Naive thymus-derived CD4-positive, alpha-beta T cell (primary cell): ENCODE measurements at regions not wholly inside any gene's neighbourhood (a gene's known extent, or its start where the extent isn't known, plus 50 kb on each side); places are given as distances from the start of the nearest gene placed in this dataset.

Experiments used
- ATAC-seq: fragments of 150-1000 bp; cut with Tn5 transposase; 2 replicates; pipeline ENCODE4 v1.10.0; 2021; ENCODE audit warnings: mild to moderate bottlenecking, moderate library complexity
- CTCF ChIA-PET: fragments of 350-600 bp; sonication (Branson Sonifier 250); formaldehyde crosslinking; loops from one replicate; lab custom pipeline; 2021; ENCODE audit warnings: antibody characterized with exemption; lab: Charles Lee
- POLR2A ChIA-PET: fragments of 350-600 bp; sonication (Branson Sonifier 250); formaldehyde crosslinking; loops from one replicate; lab custom pipeline; 2021; ENCODE audit warnings: antibody characterized with exemption, inconsistent platforms; lab: Charles Lee
- DNase-seq, 9 donors: peaks; one replicate each; pipeline versions ENCODE4 v3.0.0 to v3.0.0-alpha.2; 2020 to 2022; ENCODE audit warnings: mixed read lengths in 1 of 9
- H3K27ac ChIP-seq: one replicate; pipeline ENCODE4 v1.7.0; 2013; ENCODE audit warnings: mild to moderate bottlenecking, low read depth, low read length, moderate library complexity
- H3K27me3 ChIP-seq, 2 donors: one replicate each; pipeline ENCODE4 v1.7.0; 2013; ENCODE audit warnings: low read length in 2 of 2, mild to moderate bottlenecking in 2 of 2, moderate library complexity in 2 of 2; ENCODE audit not compliant: control insufficient read depth in 2 of 2, insufficient read depth in 2 of 2
- H3K36me3 ChIP-seq, 3 experiments: 1 replicate in 2 of 3; 2 replicates in 1 of 3; pipeline ENCODE4 v1.7.0; 2013; ENCODE audit warnings: low read length in 3 of 3, mild to moderate bottlenecking in 3 of 3, moderate library complexity in 1 of 3; ENCODE audit not compliant: insufficient read depth in 3 of 3, control insufficient read depth in 2 of 3
- H3K4me1 ChIP-seq, 2 donors: one replicate each; pipeline ENCODE4 v1.7.0; 2013; ENCODE audit warnings: low read length in 2 of 2, mild to moderate bottlenecking in 2 of 2, moderate library complexity in 1 of 2; ENCODE audit not compliant: control insufficient read depth in 2 of 2, insufficient read depth in 2 of 2
- H3K4me3 ChIP-seq: 2 replicates; pipeline ENCODE4 v1.7.0; 2013; ENCODE audit warnings: mild to moderate bottlenecking, low read length
- H3K9me3 ChIP-seq, 3 experiments: 1 replicate in 2 of 3; 2 replicates in 1 of 3; pipeline ENCODE4 v1.7.0; 2013; ENCODE audit warnings: low read length in 3 of 3; ENCODE audit not compliant: control insufficient read depth in 2 of 3
- H3K27ac Mint-ChIP-seq, 9 donors: one replicate each; pipeline ENCODE4 v1.8.0; 2020 to 2022; ENCODE audit warnings: mixed read lengths in 9 of 9, mild to moderate bottlenecking in 8 of 9, moderate library complexity in 5 of 9, inconsistent platforms in 2 of 9
- H3K27me3 Mint-ChIP-seq, 5 donors: one replicate each; pipeline ENCODE4 v1.8.0; 2021 to 2022; ENCODE audit warnings: mixed read lengths in 5 of 5, mild to moderate bottlenecking in 1 of 5
- H3K36me3 Mint-ChIP-seq, 5 donors: one replicate each; pipeline ENCODE4 v1.8.0; 2020 to 2022; ENCODE audit warnings: mixed read lengths in 5 of 5, mild to moderate bottlenecking in 3 of 5, inconsistent platforms in 1 of 5
- H3K4me1 Mint-ChIP-seq, 7 donors: one replicate each; pipeline ENCODE4 v1.8.0; 2020 to 2022; ENCODE audit warnings: mixed read lengths in 7 of 7, mild to moderate bottlenecking in 3 of 7, inconsistent platforms in 1 of 7
- H3K4me3 Mint-ChIP-seq, 10 donors: one replicate each; pipeline ENCODE4 v1.8.0; 2020 to 2022; ENCODE audit warnings: mild to moderate bottlenecking in 10 of 10, mixed read lengths in 10 of 10, moderate library complexity in 6 of 10, inconsistent platforms in 2 of 10
- H3K9me3 Mint-ChIP-seq, 11 donors: one replicate each; pipeline ENCODE4 v1.8.0; 2020 to 2022; ENCODE audit warnings: mixed read lengths in 11 of 11, mild to moderate bottlenecking in 4 of 11, inconsistent platforms in 1 of 11, moderate library complexity in 1 of 11
- intact Hi-C, 2 donors: fragments of 100-400 bp; cut with micrococcal nuclease; formaldehyde crosslinking; loops; one replicate each; pipeline ENCODE4 v1.15.1; 2023

DNA sequence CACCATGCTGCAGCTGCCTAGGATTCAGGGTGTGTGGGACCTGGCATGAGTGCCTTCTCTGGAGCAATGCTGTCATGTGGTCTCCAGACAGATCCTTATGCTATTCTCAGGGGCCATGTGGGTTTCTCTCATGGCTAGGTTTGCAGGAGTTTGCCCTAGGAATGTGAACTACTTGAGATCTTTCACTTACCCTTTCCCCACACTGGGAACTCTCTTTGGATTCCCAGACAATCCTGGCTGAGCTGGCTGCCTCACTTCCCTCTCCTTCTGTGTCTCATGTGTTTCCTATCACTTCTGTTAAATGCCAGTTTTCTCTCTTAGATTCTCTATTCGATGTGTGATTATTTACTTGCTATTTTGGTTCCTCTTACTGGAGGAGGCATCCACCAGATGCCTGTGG is 270.2 kb upstream of the RASA1 start:
- Histone ChIP-seq H3K4me1 (no peaks in the 10 kb centered on the region), H3K27me3 (no peaks in the 10 kb centered on the region), H3K27ac (no peak overlapping the region), H3K4me3 (no peak overlapping the region), H3K9me3 (no peaks in the 10 kb centered on the region), H3K36me3 (no peaks in the 10 kb centered on the region)
- H3K4me3 Mint-ChIP-seq, result no peak overlapping the region
- no peaks in the 10 kb centered on the region for H3K36me3 Mint-ChIP-seq
- POLR2A ChIA-PET, result no interaction called here
- no peaks in the 10 kb centered on the region for H3K4me1 Mint-ChIP-seq
- no peak overlapping the region for H3K27ac Mint-ChIP-seq
- intact Hi-C loops, result no loop called here
- ATAC-seq (no peak), DNase-seq (no peak)
- peaks cover 0 to 21% (median 10%) of the 10 kb centered on the region in 5 donors for H3K27me3 Mint-ChIP-seq
- peaks cover 0 to 4% (median 0%) of the 10 kb centered on the region in 11 donors for H3K9me3 Mint-ChIP-seq
- CTCF ChIA-PET, result no interaction called here

- Mint-ChIP-seq H3K27ac (no peak overlapping the region), H3K9me3 (peaks cover 0 to 3% (median 0%) of the 10 kb centered on the region in 11 donors), H3K4me3 (no peak overlapping the region), H3K36me3 (no peaks in the 10 kb centered on the region), H3K27me3 (peaks cover 0 to 25% (median 10%) of the 10 kb centered on the region in 5 donors), H3K4me1 (no peaks in the 10 kb centered on the region)
- no peaks in the 10 kb centered on the region for H3K27me3 ChIP-seq
- H3K4me3 ChIP-seq, result no peak overlapping the region
- ChIA-PET POLR2A (no interaction called here), CTCF (no interaction called here)
- DNase-seq (no peak), ATAC-seq (no peak)
- H3K4me1 ChIP-seq, result no peaks in the 10 kb centered on the region
- intact Hi-C loops, result no loop called here
- H3K9me3 ChIP-seq, result no peaks in the 10 kb centered on the region
- no peak overlapping the region for H3K27ac ChIP-seq
- no peaks in the 10 kb centered on the region for H3K36me3 ChIP-seq
Observed at GRCh38 chr5:86999951-87000350, 267.7 kb upstream of the RASA1 start.

DNA sequence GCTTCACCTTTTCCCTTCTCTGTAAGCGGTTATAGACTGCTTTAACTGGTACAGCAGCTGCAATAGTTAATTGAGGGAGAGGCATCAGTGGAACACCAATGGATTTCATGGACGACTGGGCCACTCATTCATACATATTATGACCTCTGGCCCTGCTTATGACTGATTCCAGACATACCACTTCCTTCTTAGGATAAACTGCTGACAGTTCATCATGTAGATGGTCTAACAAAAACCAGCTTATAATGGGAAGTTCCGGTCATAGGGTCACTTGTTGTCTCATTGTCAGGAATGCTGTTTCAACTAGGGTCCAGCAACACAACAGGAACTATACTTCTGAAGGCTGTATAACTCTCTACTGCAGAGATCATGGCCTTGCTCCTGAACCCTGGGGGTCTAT is 265.2 kb upstream of the RASA1 start:
- no peak for DNase-seq
- ATAC-seq, result no peak
- POLR2A ChIA-PET, result no interaction called here

GRCh38 chr5:87004101-87004500 is 263.6 kb upstream of the RASA1 start:
- H3K4me3 Mint-ChIP-seq, result no peak overlapping the region
- no peak for DNase-seq
- H3K4me1 ChIP-seq, result no peaks in the 10 kb centered on the region
- POLR2A ChIA-PET, result no interaction called here
- H3K9me3 ChIP-seq, result no peaks in the 10 kb centered on the region
- intact Hi-C loops, result no loop called here
- CTCF ChIA-PET, result no interaction called here
- H3K27me3 Mint-ChIP-seq, result peaks cover 0 to 14% (median 6%) of the 10 kb centered on the region in 5 donors
- no peak overlapping the region for H3K4me3 ChIP-seq
- no peaks in the 10 kb centered on the region for H3K27me3 ChIP-seq
- H3K36me3 ChIP-seq, result no peaks in the 10 kb centered on the region
- ATAC-seq, result no peak
- no peak overlapping the region for H3K27ac Mint-ChIP-seq
- H3K27ac ChIP-seq, result no peak overlapping the region
- H3K4me1 Mint-ChIP-seq, result no peaks in the 10 kb centered on the region
- no peaks in the 10 kb centered on the region for H3K36me3 Mint-ChIP-seq
- H3K9me3 Mint-ChIP-seq, result no peaks in the 10 kb centered on the region

More for the DNA sequence above, 265.2 kb upstream of the RASA1 start:
- no peaks in the 10 kb centered on the region for H3K9me3 ChIP-seq
- no peaks in the 10 kb centered on the region for H3K36me3 ChIP-seq
- no peaks in the 10 kb centered on the region for H3K36me3 Mint-ChIP-seq
- H3K27ac Mint-ChIP-seq, result no peak overlapping the region
- no peaks in the 10 kb centered on the region for H3K9me3 Mint-ChIP-seq
- intact Hi-C loops, result no loop called here
- no peaks in the 10 kb centered on the region for H3K27me3 ChIP-seq
- H3K4me1 ChIP-seq, result no peaks in the 10 kb centered on the region
- H3K4me3 ChIP-seq, result no peak overlapping the region
- no peak overlapping the region for H3K27ac ChIP-seq
- H3K4me1 Mint-ChIP-seq, result no peaks in the 10 kb centered on the region
- H3K27me3 Mint-ChIP-seq, result peaks cover 0 to 18% (median 10%) of the 10 kb centered on the region in 5 donors
- no peak overlapping the region for H3K4me3 Mint-ChIP-seq
- CTCF ChIA-PET, result interaction anchor here (1.3 to 1.6 kb wide), 2 partner anchors 9 to 398 kb away, joined by 4 read pairs; no protein-coding TSS in a partner anchor

DNA sequence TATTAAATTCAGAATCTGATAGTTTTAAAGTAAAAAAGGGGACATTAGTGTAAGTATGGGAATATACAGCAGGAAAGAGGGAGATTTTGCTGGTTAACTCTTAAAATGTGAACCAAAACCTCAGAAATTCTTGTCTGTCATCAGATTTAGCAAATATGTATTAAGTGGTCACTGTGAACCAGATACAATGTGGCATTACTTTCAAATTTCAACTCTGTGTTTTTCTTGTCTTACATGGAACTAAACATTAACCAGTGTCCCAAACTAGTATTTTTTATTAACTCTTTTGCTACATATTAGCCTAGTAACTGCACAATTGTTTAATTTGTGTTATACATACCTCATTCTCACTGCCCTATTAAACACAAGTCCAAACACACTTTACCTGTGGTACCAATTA is 259.9 kb upstream of the RASA1 start:
- H3K9me3 Mint-ChIP-seq, result no peaks in the 10 kb centered on the region
- no peak overlapping the region for H3K27ac Mint-ChIP-seq
- peaks cover 0 to 20% (median 0%) of the 10 kb centered on the region in 5 donors for H3K27me3 Mint-ChIP-seq
- POLR2A ChIA-PET, result no interaction called here
- Histone ChIP-seq H3K4me1 (no peaks in the 10 kb centered on the region), H3K36me3 (no peaks in the 10 kb centered on the region), H3K4me3 (no peak overlapping the region), H3K27ac (no peak overlapping the region), H3K9me3 (no peaks in the 10 kb centered on the region), H3K27me3 (no peaks in the 10 kb centered on the region)
- H3K4me3 Mint-ChIP-seq, result no peak overlapping the region
- intact Hi-C loops, result no loop called here
- no peaks in the 10 kb centered on the region for H3K4me1 Mint-ChIP-seq
- ATAC-seq (no peak), DNase-seq (no peak)
- CTCF ChIA-PET, result no interaction called here
- H3K36me3 Mint-ChIP-seq, result no peaks in the 10 kb centered on the region

DNA sequence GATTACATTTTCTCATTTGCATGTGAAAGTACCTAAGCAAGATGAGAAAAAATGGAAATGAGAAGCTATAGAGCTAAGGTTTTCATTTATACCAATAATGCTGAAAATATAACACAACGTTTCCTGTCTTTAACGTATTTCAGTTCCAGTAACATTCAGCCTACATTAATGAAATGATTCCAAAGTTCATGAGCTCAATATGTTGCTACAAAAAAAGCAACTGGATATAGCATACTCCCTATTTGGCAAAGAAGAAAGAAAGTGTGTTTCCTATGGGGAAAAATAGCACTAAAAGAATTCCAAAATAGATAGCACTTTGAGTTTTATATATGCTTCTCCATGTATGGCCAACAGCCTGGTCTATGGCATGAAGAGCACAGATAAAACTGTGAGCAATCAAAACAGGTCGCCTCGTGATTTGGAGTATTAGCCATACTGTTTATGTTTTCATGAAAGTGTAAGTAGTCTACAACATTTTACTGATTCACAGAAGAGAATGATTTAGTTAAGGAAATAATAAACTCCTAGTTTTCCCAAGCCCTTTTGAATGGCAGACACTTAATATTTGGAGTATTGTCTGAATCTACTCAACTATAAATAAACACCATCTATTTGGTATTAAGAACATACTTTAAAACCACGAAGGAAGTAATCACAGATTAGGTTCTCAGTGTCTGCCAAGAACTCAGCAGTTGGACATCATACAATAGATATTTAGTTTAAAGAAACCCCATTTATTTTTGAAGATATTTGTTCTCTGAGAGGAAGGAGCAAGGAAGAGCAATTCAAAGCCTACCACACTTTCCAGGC is 258.7 kb upstream of the RASA1 start:
- DNase-seq (no peak), ATAC-seq (no peak)
- H3K27me3 Mint-ChIP-seq, result peaks cover 0 to 20% (median 0%) of the 10 kb centered on the region in 5 donors
- no peaks in the 10 kb centered on the region for H3K9me3 Mint-ChIP-seq
- no peaks in the 10 kb centered on the region for H3K4me1 Mint-ChIP-seq
- no peaks in the 10 kb centered on the region for H3K9me3 ChIP-seq
- no peaks in the 10 kb centered on the region for H3K4me1 ChIP-seq
- H3K27ac ChIP-seq, result no peak overlapping the region
- H3K27me3 ChIP-seq, result no peaks in the 10 kb centered on the region
- H3K36me3 Mint-ChIP-seq, result no peaks in the 10 kb centered on the region
- no peak overlapping the region for H3K4me3 Mint-ChIP-seq
- H3K27ac Mint-ChIP-seq, result no peak overlapping the region
- intact Hi-C loops, result no loop called here
- H3K4me3 ChIP-seq, result no peak overlapping the region
- ChIA-PET POLR2A (no interaction called here), CTCF (no interaction called here)
- no peaks in the 10 kb centered on the region for H3K36me3 ChIP-seq

- DNase-seq (no peak), ATAC-seq (no peak)
- ChIA-PET POLR2A (no interaction called here), CTCF (interaction anchor here (1.7 kb wide), 1 partner anchor 9 kb away, joined by 4 read pairs; no protein-coding TSS in a partner anchor)
- Histone ChIP-seq H3K36me3 (no peaks in the 10 kb centered on the region), H3K27me3 (no peaks in the 10 kb centered on the region), H3K27ac (no peak overlapping the region), H3K4me1 (no peaks in the 10 kb centered on the region), H3K4me3 (no peak overlapping the region), H3K9me3 (no peaks in the 10 kb centered on the region)
- Mint-ChIP-seq H3K27ac (no peak overlapping the region), H3K27me3 (peaks cover 0 to 18% (median 0%) of the 10 kb centered on the region in 5 donors), H3K9me3 (no peaks in the 10 kb centered on the region), H3K36me3 (no peaks in the 10 kb centered on the region), H3K4me3 (no peak overlapping the region), H3K4me1 (no peaks in the 10 kb centered on the region)
- intact Hi-C loops, result loop anchor here in 1 of 2 donors (5.0 kb wide), 1 partner anchor 38 kb away; no protein-coding TSS in a partner anchor
Observed at GRCh38 chr5:87010736-87011135, 256.9 kb upstream of the RASA1 start.
